NCI-H187 (cell line): ENCODE measurements at regions not wholly inside any gene's neighbourhood (a gene's known extent, or its start where the extent isn't known, plus 50 kb on each side); places are given as distances from the start of the nearest gene placed in this dataset.
"Not testable (repeated sequence)": the region's sequence is repeated elsewhere in the genome, so short reads cannot be mapped to it uniquely, and the experiment has no call there.

Experiments used
- DNase-seq, 2 experiments: peaks; one replicate each; lab custom pipeline; 2025; lab: John Stamatoyannopoulos, UW

DNA sequence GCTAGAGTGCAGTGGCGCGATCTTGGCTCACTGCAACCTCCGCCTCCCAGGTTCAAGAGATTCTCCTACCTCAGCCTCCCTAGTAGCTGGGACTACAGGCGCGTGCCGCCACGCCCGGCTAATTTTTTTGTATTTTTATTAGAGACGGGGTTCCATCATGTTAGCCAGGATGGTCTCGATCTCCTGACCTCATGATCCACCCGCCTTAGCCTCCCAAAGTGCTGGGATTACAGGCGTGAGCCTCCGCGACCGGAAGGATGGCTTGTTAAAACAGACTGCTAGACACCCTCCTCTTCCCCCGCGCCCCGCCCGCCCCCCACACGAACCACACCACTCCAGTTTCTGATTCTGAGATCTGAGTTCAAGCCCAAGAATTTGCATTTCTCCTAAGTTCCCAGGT is 71.2 kb upstream of the ZNF184 start:
- DNase-seq: not testable (repeated sequence)

DNA sequence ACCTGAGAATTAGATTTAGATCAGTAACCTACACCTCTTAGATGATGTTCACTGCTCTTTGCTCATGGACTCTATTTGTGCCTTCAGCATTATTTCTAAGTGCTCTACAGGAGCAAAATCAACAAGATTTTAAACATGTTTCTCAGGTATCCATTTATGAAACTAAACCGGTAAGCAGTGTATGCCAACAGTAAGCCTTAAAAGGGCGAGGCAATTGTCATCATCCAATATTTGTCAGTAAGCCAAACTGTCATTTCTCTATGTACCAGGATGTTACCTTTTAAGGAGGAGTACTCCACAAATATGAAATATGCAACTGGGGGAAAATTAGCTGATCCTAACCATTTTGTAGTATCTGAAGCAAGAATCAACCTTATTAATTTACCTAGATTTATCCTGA is 69.6 kb upstream of the ZNF184 start:
- DNase-seq: no peak

DNA sequence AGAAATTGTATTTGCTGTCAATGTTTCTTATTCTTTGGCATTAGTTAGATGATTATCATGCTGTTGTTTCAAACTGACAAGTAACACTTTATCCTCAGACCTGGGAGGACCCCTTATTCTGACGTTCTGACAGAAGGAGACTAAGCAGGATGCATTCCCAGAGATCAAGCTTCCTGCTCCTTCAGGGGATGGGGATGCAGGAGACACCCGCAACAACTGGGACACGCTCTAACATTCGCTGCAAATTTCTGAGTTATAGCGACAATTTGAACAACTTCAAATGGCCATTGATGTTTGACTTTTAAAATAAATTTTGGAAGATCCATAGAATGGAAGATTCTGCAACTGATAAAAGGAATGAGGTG is 69.0 kb upstream of the ZNF184 start:
- no peak for DNase-seq

DNA sequence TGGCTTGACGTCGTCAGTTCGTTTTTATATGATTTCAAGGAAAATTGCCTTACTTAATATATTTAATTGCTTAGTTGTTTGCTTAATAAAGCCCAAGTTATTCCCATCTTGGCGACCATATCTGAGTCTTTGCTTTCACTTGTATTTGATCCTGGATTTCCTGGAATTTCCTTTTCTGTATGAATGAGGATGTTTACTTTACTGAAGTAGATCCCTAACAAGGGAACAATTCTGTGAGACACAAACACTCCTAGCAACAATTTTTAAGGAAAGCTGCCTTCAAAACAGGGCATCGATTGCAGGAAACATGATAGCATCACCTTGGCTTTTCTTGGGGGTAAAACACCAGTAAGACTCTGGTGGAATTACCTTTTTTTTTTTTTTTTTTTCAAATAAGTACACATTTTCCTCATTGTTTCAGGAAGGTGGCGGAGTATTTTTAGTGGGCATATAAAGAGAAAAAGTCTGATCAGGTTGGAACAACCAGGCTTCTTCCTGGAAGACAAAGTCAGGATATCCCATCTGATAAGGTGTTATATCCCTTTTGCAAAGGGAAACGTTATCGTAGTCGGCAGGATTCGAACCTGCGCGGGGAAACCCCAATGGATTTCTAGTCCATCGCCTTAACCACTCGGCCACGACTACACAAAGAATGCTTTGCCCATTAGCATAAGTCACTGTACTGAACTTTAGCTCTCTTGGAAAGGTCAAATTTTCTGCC is 68.5 kb upstream of the ZNF184 start:
- DNase-seq: no peak

DNA sequence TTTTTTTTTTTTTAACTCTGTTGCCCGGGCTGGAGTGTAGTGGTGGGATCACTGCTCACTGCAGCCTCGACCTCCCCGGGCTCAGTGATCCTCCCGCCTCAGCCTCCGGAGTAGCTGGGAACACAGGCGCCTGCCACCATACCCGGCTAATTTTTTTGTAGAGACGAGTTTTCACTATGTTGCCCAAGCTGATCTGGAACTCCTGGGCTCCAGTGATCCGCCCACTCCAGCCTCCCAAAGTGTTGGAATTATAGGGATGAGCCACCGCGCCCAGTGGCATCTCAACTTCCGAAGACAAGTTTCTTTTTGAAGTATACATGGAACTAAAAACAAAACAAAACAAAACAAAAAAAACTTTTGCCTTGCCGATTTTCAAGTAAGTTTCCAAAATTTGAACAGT is 66.6 kb upstream of the ZNF184 start:
- DNase-seq: no peak

DNA sequence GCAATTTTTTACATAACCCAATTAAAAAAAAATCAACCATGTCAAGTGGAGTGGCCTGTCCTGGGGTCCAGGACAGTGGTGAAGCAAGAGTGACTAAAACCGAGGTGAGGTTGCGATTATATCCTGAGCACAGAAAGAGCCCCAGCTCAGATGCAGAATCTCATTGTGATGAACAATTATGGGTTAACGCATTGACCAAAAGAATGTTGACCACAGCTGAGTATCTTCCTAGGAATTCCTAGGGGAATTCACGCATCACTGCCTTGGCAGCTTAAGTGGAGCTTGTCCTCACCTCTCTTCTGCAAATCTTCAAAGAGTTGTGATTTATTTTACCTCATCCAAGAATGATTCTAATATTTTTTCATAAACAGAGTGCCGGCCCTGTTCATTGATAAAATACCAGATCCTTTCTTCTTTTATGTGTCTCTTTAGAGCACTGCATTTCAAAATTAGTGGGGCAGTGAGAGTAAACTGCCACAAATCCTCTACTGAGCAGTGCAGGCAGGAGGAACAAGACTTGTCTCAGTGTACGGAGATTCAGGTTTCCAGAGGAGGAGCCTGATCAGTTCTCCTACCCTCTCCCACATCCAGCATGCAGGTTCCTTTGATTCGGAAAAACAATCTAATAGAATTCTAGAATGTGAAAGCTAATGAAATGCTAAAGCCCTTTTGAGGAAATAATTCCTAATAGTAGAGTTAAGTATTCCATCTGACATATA is 60.1 kb upstream of the ZNF184 start:
- no peak for DNase-seq

DNA sequence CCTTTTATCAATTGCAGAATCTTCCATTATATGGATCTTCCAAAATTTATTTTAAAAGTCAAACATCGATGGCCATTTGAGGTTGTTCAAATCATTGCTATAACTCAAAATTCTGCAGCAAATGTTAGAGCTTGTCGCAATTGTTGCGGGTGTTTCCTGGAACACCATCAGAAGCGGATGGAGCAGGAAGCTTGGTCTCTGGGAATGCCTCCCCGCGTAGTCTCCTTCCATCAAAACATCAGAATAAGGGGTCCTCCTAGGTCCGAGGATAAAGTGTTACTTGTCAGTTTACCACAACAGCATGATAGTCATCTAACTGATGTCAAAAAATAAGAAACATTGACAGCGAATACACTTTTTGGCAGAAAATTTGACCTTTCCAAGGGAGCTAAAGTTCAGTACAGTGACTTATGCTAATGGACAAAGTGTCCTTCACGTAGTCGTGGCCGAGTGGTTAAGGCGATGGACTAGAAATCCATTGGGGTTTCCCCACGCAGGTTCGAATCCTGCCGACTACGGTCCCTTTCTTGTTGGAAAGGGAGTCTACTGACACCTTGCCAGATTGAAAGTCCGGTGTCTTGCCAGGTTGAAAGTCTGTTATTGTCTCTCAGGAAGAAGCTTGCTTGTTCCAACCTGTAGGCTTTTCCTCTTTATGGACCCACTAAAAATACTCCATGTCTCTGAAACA is 59.0 kb upstream of the ZNF184 start:
- no peak for DNase-seq

DNA sequence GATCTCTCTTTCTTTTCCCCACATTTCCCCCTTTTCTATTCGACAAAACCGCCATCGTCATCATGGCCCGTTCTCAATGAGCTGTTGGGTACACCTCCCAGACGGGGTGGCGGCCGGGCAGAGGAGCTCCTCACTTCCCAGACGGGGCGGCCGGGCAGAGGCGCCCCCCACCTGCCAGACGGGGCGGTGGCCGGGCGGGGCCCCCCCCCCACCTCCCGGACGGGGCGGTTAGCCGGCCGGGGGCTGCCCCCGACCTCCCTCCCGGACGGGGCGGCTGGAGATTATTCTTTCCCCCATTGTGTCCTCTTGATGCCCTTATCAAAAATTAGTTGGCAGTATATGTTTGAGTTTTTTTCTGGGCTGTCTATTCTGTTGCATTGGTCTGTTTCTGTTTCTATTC is 56.9 kb upstream of the ZNF184 start:
- not testable (repeated sequence) for DNase-seq

DNA sequence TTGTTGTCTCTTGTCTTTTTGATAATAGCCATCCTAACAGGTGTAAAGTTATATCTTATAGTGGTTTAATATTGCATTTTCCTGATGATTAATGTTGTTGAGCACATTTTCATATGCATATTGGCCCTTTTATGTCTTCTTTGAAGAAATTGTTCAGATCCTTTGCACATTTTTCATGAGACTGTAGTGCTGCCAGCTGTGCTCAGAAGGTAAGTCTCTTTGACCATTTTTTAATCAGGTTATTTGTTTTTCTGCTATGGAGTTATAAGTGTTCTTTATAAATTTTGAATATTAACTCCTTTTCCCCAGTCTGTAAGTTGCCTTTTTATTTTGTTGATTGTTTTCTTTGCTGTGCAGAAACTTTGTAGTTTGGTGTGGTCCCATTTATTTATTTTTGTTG is 55.8 kb upstream of the ZNF184 start:
- no peak for DNase-seq
